NT2/D1 (cell line): ENCODE measurements at regions not wholly inside any gene's neighbourhood (a gene's known extent, or its start where the extent isn't known, plus 50 kb on each side); places are given as distances from the start of the nearest gene placed in this dataset.

Experiments used
- SUZ12 ChIP-seq: IDR thresholded peaks from 2 replicates; pipeline ENCODE4 v1.6.1; 2011; ENCODE audit not compliant: insufficient read length, insufficient read depth; ENCODE audit errors: extremely low read depth
- YY1 ChIP-seq: IDR thresholded peaks from 2 replicates; pipeline ENCODE4 v1.6.1; 2011; ENCODE audit not compliant: insufficient read length, insufficient read depth

DNA sequence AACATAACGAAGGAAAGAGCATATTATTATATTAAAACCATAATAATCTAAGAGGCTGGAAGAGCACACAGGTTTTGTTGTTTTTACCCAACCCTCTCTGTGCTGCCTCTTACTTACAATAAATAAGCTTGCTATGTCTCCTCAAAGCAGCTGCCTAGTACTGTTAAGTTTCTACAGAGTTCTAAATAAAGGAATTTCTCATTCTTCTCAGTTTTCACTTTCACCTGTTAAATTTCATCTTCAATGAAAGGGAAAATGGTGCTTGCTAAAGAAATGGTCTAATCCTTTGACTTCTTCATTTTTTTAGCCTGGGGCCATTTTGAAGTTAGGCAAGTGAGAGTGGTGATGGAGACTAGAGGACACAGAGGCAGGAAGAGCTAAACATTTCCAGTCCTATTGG lies 396.1 kb downstream of the MAN2A1 start:
- TF ChIP-seq SUZ12 (no peak), YY1 (no peak)
